GM12878 (cell line): ENCODE measurements at regions not wholly inside any gene's neighbourhood (a gene's known extent, or its start where the extent isn't known, plus 50 kb on each side); places are given as distances from the start of the nearest gene placed in this dataset.

Experiments used
- ATAC-seq: fragments of 200-7000 bp; cut with Tn5 transposase; 3 replicates; pipeline ENCODE4 v1.9.1; 2020; ENCODE audit warnings: mild to moderate bottlenecking, moderate library complexity
- BruUV-seq: library from RNA; stranded (reverse); fragments of 400-500 nt; replicated peaks from 2 replicates; lab custom pipeline; 2021; lab: Mats Ljungman, UMichigan
- CTCF ChIA-PET: fragments of 300-600 bp; sonication (Branson Sonifier 250); formaldehyde crosslinking; extraction: SDS; loops from one replicate; lab custom pipeline; 2021; ENCODE audit warnings: inconsistent platforms; lab: Yijun Ruan, JAX
- POLR2A ChIA-PET: fragments of 350-600 bp; formaldehyde crosslinking; extraction: SDS; loops from one replicate; lab custom pipeline; 2021; ENCODE audit warnings: inconsistent platforms; lab: Charles Lee
- RAD21 ChIA-PET: fragments of 300-600 bp; sonication (Branson Sonifier 250); formaldehyde crosslinking; loops from one replicate; lab custom pipeline; 2023; ENCODE audit warnings: antibody characterized with exemption; ENCODE audit not compliant: unreplicated experiment; lab: Charles Lee
- SMC1A ChIA-PET: fragments of 300-600 bp; sonication (Branson Sonifier 250); formaldehyde crosslinking; loops from one replicate; lab custom pipeline; 2023; ENCODE audit not compliant: unreplicated experiment, uncharacterized antibody; lab: Charles Lee
- DNase-seq: peaks from one replicate; pipeline ENCODE4 v3.0.0-alpha.2; 2011; ENCODE audit warnings: low read depth, low spot score
- FAIRE-seq: peaks from 3 replicates; lab custom pipeline; 2011; peaks lifted over from hg19 to GRCh38; lab: Jason Lieb, UNC
- H2AFZ ChIP-seq: 2 replicates; pipeline ENCODE4 v1.6.0; 2011; ENCODE audit warnings: low read depth, low read length, control low read depth; ENCODE audit not compliant: control insufficient read depth
- H3K27ac ChIP-seq: 2 replicates; pipeline ENCODE4 v1.5.1; 2011; ENCODE audit warnings: control low read depth; ENCODE audit not compliant: control insufficient read depth, insufficient read depth
- H3K27me3 ChIP-seq, 2 experiments: replicated peaks in 1 of 2; 2 replicates each; pipeline versions ENCODE4 v1.6.0 to v1.6.1; 2011; ENCODE audit warnings: low read length in 1 of 2; ENCODE audit not compliant: control insufficient read depth in 2 of 2, insufficient read depth in 2 of 2
- H3K36me3 ChIP-seq, 2 experiments: 2 replicates each; pipeline ENCODE4 v1.5.1; 2011; ENCODE audit warnings: low read length in 1 of 2; ENCODE audit not compliant: control insufficient read depth in 2 of 2, insufficient read depth in 2 of 2
- H3K4me1 ChIP-seq: 2 replicates; pipeline ENCODE4 v1.6.1; 2011; ENCODE audit warnings: mild to moderate bottlenecking, low read length, moderate library complexity, mixed read lengths; ENCODE audit not compliant: control insufficient read depth, insufficient read depth
- H3K4me2 ChIP-seq: 2 replicates; pipeline ENCODE4 v1.6.0; 2011; ENCODE audit warnings: control low read depth; ENCODE audit not compliant: control insufficient read depth, insufficient read depth
- H3K4me3 ChIP-seq: fragments of 200-600 bp; sonication (generic); 2 replicates; pipeline ENCODE4 v1.5.1; 2016
- H3K79me2 ChIP-seq: 2 replicates; pipeline ENCODE4 v1.6.0; 2011; ENCODE audit warnings: low read length; ENCODE audit not compliant: control insufficient read depth, insufficient read depth
- H3K9ac ChIP-seq: 2 replicates; pipeline ENCODE4 v1.8.0; 2011; ENCODE audit warnings: low read length, control low read depth, mixed read lengths; ENCODE audit not compliant: control insufficient read depth, insufficient read depth
- H3K9me3 ChIP-seq: replicated peaks from 3 replicates; pipeline ENCODE4 v1.5.1; 2011; ENCODE audit warnings: mild to moderate bottlenecking, low read length; ENCODE audit not compliant: control insufficient read depth, insufficient read depth
- H4K20me1 ChIP-seq: 2 replicates; pipeline ENCODE4 v1.6.0; 2011; ENCODE audit not compliant: control insufficient read depth, insufficient read depth
- IKZF2 ChIP-seq, 2 experiments: fragments of 450-650 bp; IDR thresholded peaks; 2 replicates each; pipeline ENCODE4 v1.6.1; 2017; ENCODE audit warnings: mild to moderate bottlenecking in 2 of 2, moderate library complexity in 2 of 2
- PAX5 ChIP-seq: IDR thresholded peaks from 2 replicates; pipeline ENCODE4 v1.6.1; 2011; ENCODE audit warnings: low read depth, low read length, borderline replicate concordance
- RBBP5 ChIP-seq: fragments of 200-600 bp; sonication (generic); conservative IDR thresholded peaks from 2 replicates; pipeline ENCODE4 v1.6.1; 2016
- SMARCA5 ChIP-seq: fragments of 450-650 bp; IDR thresholded peaks from 2 replicates; pipeline ENCODE4 v1.6.1; 2017; ENCODE audit warnings: mild to moderate bottlenecking
- whole genome bisulfite sequencing: methylation state at CpG from one replicate; pipeline ENCODE4 v1.1.6; 2016; ENCODE audit warnings: low lambda C conversion rate; ENCODE audit not compliant: insufficient replicate concordance, insufficient coverage; ENCODE audit errors: missing lambda C conversion rate; 5-methylcytosine and 5-hydroxymethylcytosine counted together
- in situ Hi-C: fragments of 300-500 bp; cut with MboI; formaldehyde crosslinking; loops from 9 replicates; pipeline ENCODE4 v1.14.3; 2018; ENCODE audit warnings: mixed read lengths
- intact Hi-C: fragments of 100-400 bp; cut with micrococcal nuclease; formaldehyde crosslinking; loops from one replicate; pipeline ENCODE4 v1.14.2; 2022; ENCODE audit not compliant: unreplicated experiment

- Histone ChIP-seq H3K4me2 (0 out of 2 replicates have a peak overlapping the region, but pooled peaks have one; percentile 78), H3K27me3 (no peaks in the 10 kb centered on the region), H3K9ac (no peak overlapping the region), H3K36me3 (peaks cover 1 to 11% of the 10 kb centered on the region in 2 experiments; a peak in 3 of 4 replicates), H2AFZ (no peak overlapping the region), H4K20me1 (peaks cover 3% of the 10 kb centered on the region; the same call in 1 of the 2 replicates), H3K79me2 (peaks cover 91% of the 10 kb centered on the region), H3K9me3 (no peaks in the 10 kb centered on the region), H3K4me1 (peaks cover 74% of the 10 kb centered on the region), H3K4me3 (no peak overlapping the region), H3K27ac (peak overlapping the region; percentile 57)
- ChIA-PET SMC1A (interaction anchor here (0.8 to 1.7 kb wide), 8 partner anchors 10 to 125 kb away, joined by 3 to 7 read pairs (median 4); no protein-coding TSS in a partner anchor), CTCF (interaction anchor here (0.6 to 1.6 kb wide), 7 partner anchors 17 to 212 kb away, joined by 3 to 6 read pairs (median 3); partner anchors contain the start of gene STAMBP), RAD21 (interaction anchor here (0.7 to 3.2 kb wide), 9 partner anchors 10 to 128 kb away, joined by 3 to 11 read pairs (median 5); no protein-coding TSS in a partner anchor), POLR2A (interaction anchor here (0.7 to 2.2 kb wide), 12 partner anchors 8 to 207 kb away, joined by 3 to 11 read pairs (median 4); partner anchors contain the start of genes STAMBP and TET3)
- intact Hi-C loops = no loop called here
- 71% methylated on average over 7 of the region's 7 CpGs for WGBS
- DNase-seq (no peak), FAIRE-seq (no peak), ATAC-seq (no peak)
- TF ChIP-seq RBBP5 = no peak
- no peak for TF ChIP-seq IKZF2 (IDR thresholded peaks at IDR 0.05)
- in situ Hi-C loops = no loop called here
- no TSS peak for BruUV-seq
Observed at GRCh38 chr2:74036010-74036409, 51.3 kb downstream of the TET3 start.

GRCh38 chr2:74036450-74037195, 51.9 kb downstream of the TET3 start:
- Histone ChIP-seq H3K4me1 (peaks cover 71% of the 10 kb centered on the region), H2AFZ (no peak overlapping the region), H3K79me2 (peaks cover 91% of the 10 kb centered on the region), H3K27ac (peak overlapping the region; percentile 64), H3K36me3 (peaks cover 1 to 11% of the 10 kb centered on the region in 2 experiments; a peak in 3 of 4 replicates), H3K4me3 (peak overlapping the region; percentile 35; the same call in 1 of the 2 replicates), H3K27me3 (no peaks in the 10 kb centered on the region), H3K9ac (no peak overlapping the region), H4K20me1 (peaks cover 3% of the 10 kb centered on the region; the same call in 1 of the 2 replicates), H3K4me2 (peak overlapping the region; percentile 78), H3K9me3 (no peaks in the 10 kb centered on the region)
- 0 out of 2 replicates have a peak, but pooled peaks have one; percentile 60 for TF ChIP-seq SMARCA5
- no peak for TF ChIP-seq PAX5
- TF ChIP-seq IKZF2 (IDR thresholded peaks at IDR 0.05) = 0 out of 4 replicates have a peak, but pooled peaks of 1 of the 2 experiments have one; percentile 3
- no peak for ATAC-seq
- RAD21 ChIA-PET = interaction anchor here (0.7 to 3.2 kb wide), 10 partner anchors 10 to 208 kb away, joined by 3 to 11 read pairs (median 5); partner anchors contain the start of gene STAMBP
- POLR2A ChIA-PET = interaction anchor here (0.7 to 2.2 kb wide), 9 partner anchors 11 to 208 kb away, joined by 3 to 10 read pairs (median 4); partner anchors contain the start of genes STAMBP and TET3
- BruUV-seq = no TSS peak
- SMC1A ChIA-PET = interaction anchor here (0.5 to 3.5 kb wide), 12 partner anchors 11 to 126 kb away, joined by 3 to 17 read pairs (median 4); no protein-coding TSS in a partner anchor
- CTCF ChIA-PET = interaction anchor here (0.6 to 1.6 kb wide), 6 partner anchors 16 to 212 kb away, joined by 3 to 6 read pairs (median 3); partner anchors contain the start of gene STAMBP
- in situ Hi-C loops = no loop called here
- intact Hi-C loops = no loop called here
- no peak for FAIRE-seq
- WGBS = 46% methylated on average over 4 of the region's 4 CpGs
- no peak for DNase-seq
